AG09309 (cell line): ENCODE measurements at regions not wholly inside any gene's neighbourhood (a gene's known extent, or its start where the extent isn't known, plus 50 kb on each side); places are given as distances from the start of the nearest gene placed in this dataset.
"Not testable (repeated sequence)": the region's sequence is repeated elsewhere in the genome, so short reads cannot be mapped to it uniquely, and the experiment has no call there.

Source experiments
- DNase-seq: peaks from one replicate; pipeline ENCODE4 v3.0.0-alpha.2; 2010; ENCODE audit warnings: low read depth
- H3K4me3 ChIP-seq: 2 replicates; pipeline ENCODE4 v1.5.1; 2011; ENCODE audit warnings: mild to moderate bottlenecking, low read depth, low read length, moderate library complexity; ENCODE audit not compliant: control insufficient read depth
- TF ChIP-seq, protein P1 (sequence below): IDR thresholded peaks from 2 replicates; pipeline ENCODE4 v1.5.1; 2011; ENCODE audit warnings: mild to moderate bottlenecking, low read depth, low read length, inconsistent platforms; ENCODE audit not compliant: insufficient read depth, control insufficient read depth; ENCODE audit errors: missing control alignments

DNA sequence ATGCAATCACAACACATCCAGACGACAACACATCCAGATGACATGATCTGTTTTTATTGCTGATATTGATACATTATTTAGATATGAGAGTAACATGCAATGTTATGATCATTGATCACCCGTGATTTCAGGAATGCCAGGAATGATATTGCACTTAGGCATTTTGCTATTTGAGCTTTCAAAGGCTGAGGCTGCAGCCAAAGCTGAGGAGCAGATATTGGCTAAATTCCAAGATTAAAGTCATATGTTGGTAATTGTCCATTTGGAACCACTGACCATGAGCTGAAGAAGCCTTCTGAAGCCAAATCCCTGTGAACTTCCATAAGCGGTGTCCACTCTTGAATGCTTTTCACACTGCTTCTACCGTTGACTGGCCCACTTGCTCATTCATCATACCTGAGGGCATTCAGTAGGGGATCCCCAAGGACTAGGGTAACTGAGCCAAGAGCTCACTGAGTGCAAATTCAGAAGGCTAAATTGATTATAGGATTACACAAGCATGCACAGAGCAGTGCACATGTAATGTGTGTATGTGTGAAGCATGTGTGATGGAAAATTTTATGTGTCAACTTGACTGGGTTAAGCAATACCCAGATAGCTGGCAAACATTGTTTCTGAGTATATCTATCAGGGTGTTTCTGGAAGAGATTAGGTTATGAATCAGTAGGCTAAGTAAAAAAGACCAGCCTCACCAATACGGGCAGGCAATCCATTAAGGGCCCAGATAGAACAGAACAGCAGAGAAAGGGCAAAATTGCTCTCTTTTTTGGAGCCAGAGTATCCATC lies 92.1 kb upstream of the PLAAT1 start:
- H3K4me3 ChIP-seq: no peak overlapping the region
- TF ChIP-seq, protein P1, sequence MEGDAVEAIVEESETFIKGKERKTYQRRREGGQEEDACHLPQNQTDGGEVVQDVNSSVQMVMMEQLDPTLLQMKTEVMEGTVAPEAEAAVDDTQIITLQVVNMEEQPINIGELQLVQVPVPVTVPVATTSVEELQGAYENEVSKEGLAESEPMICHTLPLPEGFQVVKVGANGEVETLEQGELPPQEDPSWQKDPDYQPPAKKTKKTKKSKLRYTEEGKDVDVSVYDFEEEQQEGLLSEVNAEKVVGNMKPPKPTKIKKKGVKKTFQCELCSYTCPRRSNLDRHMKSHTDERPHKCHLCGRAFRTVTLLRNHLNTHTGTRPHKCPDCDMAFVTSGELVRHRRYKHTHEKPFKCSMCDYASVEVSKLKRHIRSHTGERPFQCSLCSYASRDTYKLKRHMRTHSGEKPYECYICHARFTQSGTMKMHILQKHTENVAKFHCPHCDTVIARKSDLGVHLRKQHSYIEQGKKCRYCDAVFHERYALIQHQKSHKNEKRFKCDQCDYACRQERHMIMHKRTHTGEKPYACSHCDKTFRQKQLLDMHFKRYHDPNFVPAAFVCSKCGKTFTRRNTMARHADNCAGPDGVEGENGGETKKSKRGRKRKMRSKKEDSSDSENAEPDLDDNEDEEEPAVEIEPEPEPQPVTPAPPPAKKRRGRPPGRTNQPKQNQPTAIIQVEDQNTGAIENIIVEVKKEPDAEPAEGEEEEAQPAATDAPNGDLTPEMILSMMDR: no peak
- no peak for DNase-seq

DNA sequence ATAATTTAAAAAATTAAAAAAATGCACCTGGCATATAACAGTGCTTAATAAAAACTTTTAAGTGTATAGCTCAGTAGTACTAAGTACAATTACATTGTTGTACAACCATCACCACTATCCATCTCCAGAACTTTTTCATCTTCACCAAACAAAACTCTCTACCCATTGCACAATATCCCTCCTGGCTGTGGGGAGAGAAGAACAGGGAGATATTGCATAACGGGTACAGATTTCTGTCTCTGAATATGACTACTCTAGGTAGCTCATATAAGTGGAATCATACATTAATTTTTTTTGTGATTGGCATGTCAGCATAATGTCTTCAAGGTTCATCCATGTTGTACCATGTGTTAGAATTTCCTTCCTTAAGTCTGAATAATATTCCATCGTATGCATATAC lies 91.0 kb upstream of the PLAAT1 start:
- H3K4me3 ChIP-seq: no peak overlapping the region
- TF ChIP-seq, protein P1: no peak
- DNase-seq: no peak

DNA sequence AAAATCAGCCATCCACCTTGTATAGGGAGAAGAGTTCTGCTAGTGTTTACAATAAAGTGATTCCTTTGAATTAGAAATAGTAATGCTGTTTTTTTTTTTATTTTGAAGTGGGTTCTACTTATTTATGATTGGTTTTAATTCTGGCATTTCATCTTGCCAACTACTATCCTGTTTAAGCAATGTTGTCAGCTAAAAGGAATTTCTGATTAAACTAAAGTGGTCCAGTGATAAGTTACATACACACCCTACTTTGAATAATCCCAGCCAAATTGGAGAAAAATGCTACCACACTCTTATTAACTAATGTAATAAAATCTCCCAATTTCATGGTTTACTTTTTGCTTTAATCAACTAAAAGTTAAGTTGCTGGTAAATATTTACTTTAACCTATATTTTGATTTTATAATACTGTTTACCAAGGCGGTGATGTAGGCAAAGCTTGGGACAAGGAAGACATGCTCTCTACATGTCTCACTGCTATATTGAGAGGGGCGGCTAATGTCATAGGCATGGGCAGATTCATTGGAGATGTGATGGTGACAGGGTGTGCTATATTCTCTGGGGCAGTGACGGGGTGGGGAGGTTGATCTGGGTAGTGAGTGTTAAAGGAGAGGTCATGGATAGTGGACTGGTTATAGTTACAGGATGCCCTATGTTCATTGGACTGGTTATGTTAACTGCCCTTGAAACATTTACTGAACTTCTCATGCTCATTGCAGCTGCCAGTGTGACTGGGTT lies 85.8 kb upstream of the PLAAT1 start:
- H3K4me3 ChIP-seq, DNase-seq: not testable (repeated sequence)

DNA sequence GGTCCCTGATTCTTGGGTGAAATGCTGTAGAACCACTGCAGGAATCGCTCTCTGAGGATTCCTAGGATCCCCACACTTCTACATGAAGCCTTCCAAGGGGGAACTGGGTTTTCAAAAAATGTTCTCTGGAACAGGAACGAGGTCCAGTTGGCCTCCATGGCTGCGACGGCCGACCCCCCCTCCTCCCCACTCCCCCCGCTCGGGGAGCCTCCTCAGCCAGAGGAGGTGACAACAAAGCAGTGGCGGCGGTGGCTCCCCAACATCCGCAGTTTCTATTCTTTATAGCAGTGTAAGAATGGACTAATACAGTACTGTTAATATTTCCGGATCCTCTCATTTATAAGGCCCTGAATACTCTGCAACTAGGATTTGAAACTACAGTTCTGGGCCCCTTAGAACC lies 84.0 kb upstream of the PLAAT1 start:
- TF ChIP-seq, protein P1: no peak
- H3K4me3 ChIP-seq: no peak overlapping the region
- no peak for DNase-seq

DNA sequence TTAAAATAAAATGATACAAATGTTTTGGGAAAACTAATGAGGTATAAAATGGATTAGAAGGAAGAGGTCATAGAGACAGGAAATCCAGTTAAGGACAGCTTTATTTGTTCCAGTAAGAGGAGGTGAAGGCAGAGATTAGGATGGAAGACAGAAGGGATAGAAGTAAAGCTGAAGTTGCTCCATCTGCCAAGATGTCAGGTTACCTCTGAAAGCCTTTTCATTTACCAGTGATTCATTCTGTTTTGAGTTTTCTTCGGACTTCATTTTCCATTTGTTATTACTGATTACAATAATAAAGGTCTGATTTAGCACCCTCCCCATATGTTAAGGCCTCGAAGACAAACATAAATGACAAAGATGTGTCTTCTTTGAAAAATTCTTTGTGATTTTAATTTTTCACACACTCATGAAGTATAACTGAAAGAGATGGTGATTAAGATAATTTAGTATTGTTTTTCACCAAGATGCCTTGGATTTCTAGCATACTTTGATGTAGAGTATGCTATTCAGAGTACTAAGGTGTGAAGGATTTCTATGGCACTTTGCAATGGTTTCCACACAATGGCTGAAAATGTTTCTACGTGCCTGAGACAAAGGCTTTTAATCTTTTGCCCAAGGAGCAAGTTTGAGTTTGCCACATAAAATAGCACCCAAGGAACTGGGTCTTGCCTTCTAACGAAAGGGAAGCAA lies 75.4 kb upstream of the PLAAT1 start:
- DNase-seq: no peak
- H3K4me3 ChIP-seq: no peak overlapping the region
- TF ChIP-seq, protein P1: no peak

DNA sequence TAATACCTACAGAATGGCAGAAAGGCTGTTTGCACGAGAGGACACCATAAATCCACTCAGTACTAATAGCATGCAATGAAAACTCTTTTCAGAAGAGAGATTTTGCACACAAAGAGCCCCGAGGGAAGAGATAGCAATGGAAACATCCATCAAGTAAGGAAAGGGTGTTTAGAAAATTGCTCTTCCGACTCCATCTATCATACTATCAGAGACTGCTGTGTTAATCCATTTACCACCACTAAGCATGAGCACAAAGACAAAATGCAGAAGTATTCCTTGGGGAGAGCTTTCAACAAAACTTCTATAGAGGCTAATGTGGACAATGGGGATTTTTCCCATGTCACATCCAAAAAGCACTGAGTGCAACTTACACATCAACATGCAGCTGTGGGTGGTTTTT lies 72.1 kb upstream of the PLAAT1 start:
- TF ChIP-seq, protein P1: no peak
- no peak overlapping the region for H3K4me3 ChIP-seq
- no peak for DNase-seq

DNA sequence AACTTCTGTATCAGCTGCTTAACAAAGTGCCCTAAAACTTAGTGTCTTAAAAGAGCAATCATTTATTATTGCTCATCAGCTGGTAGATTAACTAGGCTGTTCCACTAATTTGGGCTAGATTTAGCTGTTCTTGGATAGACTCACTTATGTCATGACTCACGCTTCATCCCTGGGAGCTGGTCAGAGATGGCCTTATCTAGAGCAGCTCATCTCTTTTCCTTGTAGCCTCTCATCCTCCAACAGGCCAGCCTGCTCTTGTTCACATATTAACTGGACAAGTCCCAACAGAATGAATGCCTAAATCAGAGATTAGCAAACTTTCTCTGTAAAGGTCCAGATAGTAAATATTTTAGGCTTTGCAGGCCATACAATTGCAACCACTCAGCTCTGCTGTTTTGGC lies 66.9 kb upstream of the PLAAT1 start:
- DNase-seq: no peak
- no peak overlapping the region for H3K4me3 ChIP-seq
- TF ChIP-seq, protein P1: no peak

DNA sequence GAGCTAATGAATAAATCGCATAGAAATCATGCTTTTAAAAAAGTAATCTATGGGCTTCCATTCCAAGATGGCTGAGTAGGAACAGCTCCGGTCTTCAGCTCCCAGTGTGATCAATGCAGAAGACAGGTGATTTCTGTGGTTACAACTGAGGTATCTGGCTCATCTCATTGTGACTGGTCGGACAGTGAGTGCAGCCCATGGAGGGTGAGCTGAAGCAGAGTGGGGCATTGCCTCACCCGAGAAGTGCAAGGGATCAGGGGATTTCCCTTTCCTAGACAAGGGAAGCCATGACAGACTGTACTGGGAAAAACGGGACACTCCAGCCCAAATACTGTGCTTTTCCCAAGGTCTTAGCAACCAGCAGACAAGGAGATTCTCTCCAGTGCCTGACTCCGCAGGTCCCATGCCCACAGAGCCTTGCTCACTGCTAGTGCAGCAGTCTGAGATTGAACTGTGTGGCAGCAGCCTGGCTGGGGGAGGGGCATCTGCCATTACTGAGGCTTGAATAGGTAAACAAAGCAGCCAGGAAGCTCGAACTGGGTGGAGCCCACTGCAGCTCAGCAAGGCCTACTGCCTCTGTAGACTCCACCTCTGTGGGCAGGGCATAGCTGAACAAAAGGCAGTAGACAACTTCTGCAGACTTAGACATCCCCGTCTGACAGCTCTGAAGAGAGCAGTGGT lies 61.5 kb upstream of the PLAAT1 start:
- H3K4me3 ChIP-seq, DNase-seq: not testable (repeated sequence)
